GM18507 (cell line): ENCODE measurements at regions not wholly inside any gene's neighbourhood (a gene's known extent, or its start where the extent isn't known, plus 50 kb on each side); places are given as distances from the start of the nearest gene placed in this dataset.

ENCODE experiments used
- DNase-seq: peaks from one replicate; pipeline ENCODE4 v3.0.0; 2011; ENCODE audit warnings: low read depth; ENCODE audit not compliant: insufficient read length; ENCODE audit errors: extremely low spot score
- FAIRE-seq: peaks from 2 replicates; lab custom pipeline; 2011; peaks lifted over from hg19 to GRCh38; lab: Jason Lieb, UNC

GRCh38 chr4:155072417-155072816, 136.0 kb upstream of the NPY2R start:
- FAIRE-seq (no peak), DNase-seq (no peak)

- FAIRE-seq: no peak
- no peak for DNase-seq
Measured at GRCh38 chr4:155073852-155074251, 134.6 kb upstream of the NPY2R start.

DNA sequence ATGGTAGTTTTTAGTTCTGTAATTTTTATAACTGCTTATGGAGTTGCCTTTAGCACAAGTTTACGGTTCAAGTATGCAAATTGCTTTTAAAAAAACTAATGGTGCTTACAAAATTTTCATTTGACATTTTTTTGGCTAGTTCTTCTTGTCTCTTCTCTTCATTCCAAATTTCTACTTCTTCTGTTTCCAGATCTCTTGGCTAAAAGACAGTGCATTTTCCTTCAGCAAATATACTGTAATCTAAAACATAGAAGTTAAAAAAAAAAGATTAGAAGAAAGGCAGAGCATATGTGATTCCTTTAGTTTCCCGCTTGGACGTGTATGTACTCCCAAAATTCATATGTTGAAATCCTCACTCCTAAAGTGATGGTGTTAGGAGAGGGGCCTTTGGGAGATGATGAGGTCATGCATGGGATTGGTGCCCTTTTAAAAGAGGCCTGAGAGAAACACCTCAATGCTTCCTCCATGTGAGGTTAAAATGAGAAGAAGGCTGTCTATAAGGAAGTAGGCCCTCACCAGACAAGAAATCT, 132.1 kb upstream of the NPY2R start:
- no peak for DNase-seq
- FAIRE-seq: no peak

DNA sequence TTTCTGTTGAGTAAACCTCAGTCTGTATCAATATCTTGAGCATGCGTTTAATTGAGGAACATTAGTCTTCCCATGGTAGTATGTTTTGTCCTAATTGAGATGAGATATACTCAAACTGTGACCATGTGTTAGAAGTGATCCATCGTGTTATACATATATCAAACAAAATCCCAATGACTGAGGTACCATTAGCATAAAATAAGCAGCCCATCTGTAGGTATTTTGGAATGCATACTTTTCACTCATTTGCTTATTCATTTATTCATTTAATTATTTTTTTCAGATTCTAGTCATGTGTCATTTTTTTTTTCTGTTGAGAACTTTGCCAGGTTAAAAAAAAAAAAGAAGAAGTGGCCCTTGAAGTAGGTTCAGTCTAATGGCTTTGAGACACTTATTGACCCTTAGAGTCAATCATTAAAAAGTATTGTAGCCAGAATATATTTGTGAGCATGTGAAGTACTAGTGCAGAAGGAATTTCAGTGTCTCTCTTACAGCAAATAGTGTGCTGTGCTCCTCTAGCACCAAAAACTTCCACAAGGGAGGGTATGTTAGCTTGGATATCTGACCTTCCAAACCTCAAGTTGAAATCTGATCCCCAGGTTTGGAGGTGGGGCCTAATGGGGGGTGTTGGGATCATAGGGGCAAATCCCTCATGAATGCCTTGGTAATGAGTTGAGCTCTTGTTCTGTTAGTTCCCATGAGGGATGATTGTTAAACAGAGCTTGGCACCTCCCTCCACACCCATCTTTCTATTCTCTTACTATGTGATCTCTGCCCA, 130.8 kb upstream of the NPY2R start:
- FAIRE-seq (no peak), DNase-seq (no peak)

DNA sequence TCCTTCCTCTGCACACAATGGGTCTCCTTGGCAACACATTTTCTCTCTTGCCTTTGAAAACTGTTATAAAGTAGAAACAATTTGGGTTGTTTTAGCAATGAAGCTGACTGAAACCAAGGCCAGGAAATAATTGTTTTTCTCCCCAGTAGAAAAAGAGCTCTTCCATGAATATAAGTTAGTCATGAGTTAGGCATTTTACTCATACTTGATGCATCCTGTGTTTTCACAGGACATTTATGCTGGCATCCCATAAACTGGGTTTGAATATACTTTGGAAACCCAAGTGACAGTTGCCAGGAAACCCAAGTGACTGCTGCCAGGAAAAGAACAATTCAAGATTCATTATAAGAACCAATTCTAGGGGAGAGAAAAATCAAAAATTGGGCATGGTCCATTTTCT, 128.6 kb upstream of the NPY2R start:
- no peak for FAIRE-seq
- no peak for DNase-seq

- no peak for DNase-seq
Measured at GRCh38 chr4:155081222-155081621, 127.2 kb upstream of the NPY2R start.

DNA sequence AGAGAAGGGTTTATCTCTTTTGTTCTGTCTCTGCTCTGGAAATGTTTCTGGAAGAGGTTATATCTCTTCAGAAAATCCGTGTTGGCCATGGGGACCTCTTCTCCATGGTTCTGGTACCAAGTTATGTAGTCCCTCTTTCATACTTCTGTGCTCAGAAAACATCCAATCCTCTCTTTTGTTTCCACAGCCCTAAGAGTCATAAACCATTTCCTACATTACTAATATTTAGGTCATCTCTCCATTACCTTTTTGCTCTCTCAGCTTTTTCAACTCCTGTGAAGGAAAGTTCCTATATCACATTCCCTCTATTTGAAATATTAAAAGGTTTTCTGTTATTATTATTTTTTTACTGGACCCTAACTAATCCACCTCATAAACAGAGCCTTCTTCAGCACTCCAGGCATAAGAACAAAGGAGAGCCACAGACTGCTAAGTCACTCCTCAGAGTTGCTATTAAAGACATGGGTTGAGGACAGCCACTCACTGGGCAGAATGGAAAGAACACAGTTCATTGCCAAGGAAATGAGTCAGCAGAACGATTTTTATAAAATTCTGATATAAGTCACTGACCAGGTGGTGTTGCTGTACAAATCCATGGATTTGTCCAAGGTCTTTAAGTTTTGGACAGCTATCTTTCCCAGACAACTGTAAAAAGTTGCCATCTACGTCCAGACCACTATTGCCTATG, 122.4 kb upstream of the NPY2R start:
- FAIRE-seq: no peak
- no peak for DNase-seq

More at GRCh38 chr4:155081222-155081621, 127.2 kb upstream of the NPY2R start:
- FAIRE-seq: no peak

DNA sequence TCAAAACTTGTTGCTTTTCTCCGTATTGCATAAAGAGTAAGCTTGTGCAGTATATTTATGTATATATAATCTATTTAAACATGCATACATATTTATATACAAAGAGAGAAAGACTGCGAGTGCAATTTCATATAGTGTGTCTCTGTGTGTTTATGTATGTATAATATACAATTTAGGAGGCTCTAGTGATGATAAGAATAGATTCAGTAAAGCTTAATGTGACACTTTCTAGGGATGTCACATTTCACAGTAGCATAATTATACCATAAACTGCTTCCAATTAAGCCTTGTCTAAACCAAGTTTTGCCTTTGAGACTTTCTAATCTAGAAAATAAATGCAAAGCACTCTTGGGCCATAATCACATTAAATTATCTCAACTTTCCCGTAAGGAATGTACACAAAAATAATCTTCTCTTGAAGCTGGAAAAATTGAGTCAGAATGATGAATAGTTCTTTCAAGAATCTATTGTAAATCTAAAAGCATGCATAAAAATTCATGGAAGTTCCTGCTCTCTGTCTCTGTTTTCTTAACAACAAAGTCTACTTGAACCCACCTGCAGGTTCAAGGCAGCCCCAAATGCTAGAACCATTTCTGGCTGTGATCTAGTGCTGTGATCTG, 114.1 kb upstream of the NPY2R start:
- no peak for FAIRE-seq

DNA sequence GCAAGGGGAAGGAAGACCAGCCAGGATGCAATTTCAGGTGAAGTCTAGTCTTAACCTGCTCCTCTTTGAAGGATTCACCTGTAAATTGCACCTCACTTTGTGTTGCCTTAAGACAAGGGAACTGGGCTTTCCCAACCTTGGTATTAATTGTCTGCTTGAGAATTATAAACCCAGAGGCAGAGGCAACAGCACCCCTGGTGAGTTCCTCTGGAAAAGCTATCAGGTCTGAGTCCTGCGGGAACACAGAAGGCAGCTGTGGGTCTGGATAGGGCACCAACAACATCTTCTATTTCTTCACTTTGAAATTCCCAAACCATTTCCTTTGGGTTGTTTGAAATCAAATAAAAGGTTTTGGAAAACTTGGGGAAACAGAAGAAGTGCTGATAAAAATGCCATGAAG, 109.2 kb upstream of the NPY2R start:
- FAIRE-seq (no peak), DNase-seq (no peak)

More for the DNA sequence above, 114.1 kb upstream of the NPY2R start:
- DNase-seq: no peak

DNA sequence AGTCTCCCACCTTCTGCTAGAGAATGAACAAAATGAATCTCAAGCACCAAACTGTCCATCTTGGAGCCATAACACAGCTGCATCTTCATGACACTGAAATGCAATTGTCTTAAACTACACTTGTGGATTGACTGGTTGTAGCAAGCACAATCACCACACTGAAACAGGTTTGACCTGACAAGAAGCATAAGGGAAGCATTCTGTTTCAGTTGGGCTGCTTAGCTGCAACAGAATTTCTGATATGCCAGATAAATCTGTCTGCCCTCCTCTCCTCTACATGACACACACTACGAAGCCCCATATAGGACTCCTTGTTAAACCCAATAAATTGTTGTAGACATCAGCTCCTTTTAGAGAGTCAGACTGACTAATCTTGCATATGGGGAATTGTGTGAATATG, 101.8 kb upstream of the NPY2R start:
- no peak for DNase-seq
- FAIRE-seq: no peak

DNA sequence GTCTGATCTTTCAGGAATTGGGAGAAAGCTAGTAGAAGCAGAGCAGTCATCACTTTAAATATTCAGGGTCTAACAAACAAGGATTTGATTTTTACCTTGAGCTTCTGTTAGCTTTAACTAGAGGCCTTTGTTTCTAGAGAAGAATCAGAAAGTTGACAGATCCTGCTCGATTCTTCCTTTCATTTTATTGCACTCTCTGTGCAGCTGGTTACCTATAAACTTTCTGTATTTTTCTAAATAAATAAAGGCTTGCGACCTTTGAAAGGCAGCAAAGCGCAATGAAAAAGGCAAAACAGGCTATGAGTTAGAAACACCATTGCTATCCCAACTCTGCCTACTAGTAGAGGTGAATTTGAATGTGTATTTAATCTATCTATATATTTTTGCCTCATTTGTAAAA, 101.4 kb upstream of the NPY2R start:
- FAIRE-seq (no peak), DNase-seq (no peak)

GRCh38 chr4:155114790-155115189, 93.6 kb upstream of the NPY2R start:
- no peak for DNase-seq
- FAIRE-seq: no peak

DNA sequence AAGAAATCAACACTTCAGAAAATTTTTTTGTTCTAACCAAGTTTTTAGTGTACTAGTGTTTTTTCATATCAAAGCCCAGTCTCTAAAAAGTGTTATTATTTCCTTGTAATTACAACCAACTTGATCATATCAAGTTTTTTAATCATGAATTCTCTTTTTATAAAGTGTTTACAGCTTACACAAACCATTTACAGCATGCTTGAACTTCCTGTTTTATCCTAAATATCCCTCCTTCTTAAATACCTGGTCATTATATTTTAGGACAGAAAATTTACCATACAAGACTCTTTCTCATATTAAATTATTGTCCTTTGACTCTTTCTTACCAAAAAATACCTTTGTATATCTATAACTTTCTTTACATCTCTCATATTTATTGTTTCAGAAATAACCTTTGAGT, 89.4 kb upstream of the NPY2R start:
- no peak for FAIRE-seq
- no peak for DNase-seq

DNA sequence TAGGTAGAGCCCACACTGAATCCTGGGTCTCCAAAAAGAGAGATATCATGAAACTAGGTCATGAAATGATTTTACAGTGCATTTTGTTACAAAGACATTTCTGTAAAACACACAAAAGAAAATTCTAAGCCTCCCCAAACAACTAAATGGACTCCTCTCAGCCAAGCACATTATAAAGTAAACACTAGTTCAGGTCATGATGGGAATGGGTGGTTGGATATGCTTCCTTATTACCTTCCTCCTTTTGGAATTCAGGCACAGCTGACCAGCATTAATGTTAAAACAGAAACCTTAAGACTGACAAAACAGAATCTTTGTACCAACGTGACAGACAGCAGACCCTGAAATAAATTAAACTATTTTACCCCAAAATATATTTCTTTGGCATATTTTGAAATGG, 87.9 kb upstream of the NPY2R start:
- DNase-seq: no peak
- FAIRE-seq: no peak

DNA sequence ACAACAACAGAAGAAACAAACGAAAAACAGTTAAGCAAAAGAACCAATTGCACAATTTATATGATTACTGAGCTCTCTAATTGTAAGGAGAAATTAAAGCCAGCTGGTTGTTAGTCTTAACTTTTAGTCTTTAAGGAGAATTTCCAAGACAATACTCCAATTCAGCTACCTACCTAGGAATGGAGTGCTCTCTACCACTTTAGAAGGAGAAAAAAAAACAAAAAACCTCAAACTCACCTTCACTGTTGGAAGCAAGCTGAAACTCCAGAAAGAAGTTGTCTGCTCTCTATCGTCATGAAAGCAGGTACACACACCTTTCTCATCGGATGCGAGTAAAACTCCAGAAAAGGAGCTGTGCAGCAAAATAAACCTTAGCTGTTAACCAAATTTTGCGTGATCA, 86.1 kb upstream of the NPY2R start:
- no peak for DNase-seq
- no peak for FAIRE-seq

DNA sequence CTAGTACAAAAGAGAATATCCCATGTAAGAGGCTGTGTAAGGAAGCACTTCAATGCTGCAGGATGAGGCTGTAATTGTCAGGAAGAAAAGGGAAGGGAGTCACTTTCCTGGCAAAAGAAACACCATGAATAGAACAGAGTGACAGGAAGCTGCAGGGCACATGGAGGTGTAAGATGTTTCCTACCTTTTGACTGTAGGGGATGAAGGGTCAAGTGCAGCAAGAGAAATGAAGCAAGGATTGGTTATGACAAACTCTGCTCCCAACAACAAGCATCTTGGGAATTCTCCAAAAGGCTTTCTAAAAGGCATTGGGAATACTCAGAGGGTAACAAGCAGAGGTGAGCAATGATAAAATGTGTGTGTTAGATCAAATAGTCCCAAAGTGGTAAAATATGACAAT, 74.3 kb upstream of the NPY2R start:
- DNase-seq (no peak), FAIRE-seq (no peak)

- FAIRE-seq (no peak), DNase-seq (no peak)
Measured at GRCh38 chr4:155140889-155141288, 67.5 kb upstream of the NPY2R start.

GRCh38 chr4:155143512-155143911, 64.9 kb upstream of the NPY2R start:
- DNase-seq (no peak), FAIRE-seq (no peak)
